ENCODE measurements at regions not wholly inside any gene's neighbourhood (a gene's known extent, or its start where the extent isn't known, plus 50 kb on each side); places are given as distances from the start of the nearest gene placed in this dataset.

- no peak for TF ChIP-seq CTCF (conservative IDR thresholded peaks at IDR 0.05)
- no peak overlapping the region for H3K27ac ChIP-seq
These were observed 315.8 kb downstream of the SH3GL2 start for GRCh38 chr9:17894501-17895160.

DNA sequence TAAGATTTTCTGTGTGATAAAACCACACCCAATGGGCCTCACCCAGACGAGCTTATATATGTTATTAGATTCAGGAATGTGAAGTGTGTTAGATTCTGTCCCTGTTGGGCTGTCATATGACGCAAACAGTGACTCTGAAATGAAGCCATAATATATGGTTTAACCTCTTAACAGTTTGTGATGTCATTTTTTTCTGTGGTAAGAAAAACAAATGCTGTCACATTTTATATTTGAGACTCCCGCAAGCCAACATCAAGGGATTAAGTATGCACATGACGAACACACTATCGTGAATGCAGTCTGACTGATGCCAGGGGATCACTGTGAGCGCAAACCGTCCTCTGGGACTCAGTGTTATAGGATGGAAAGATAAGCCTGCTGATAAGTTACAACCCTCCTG lies 321.7 kb downstream of the SH3GL2 start:
- no peak overlapping the region for H3K27ac ChIP-seq
- no peak for TF ChIP-seq CTCF (conservative IDR thresholded peaks at IDR 0.05)

GRCh38 chr9:17905366-17905765 lies 326.5 kb downstream of the SH3GL2 start:
- no peak overlapping the region for H3K27ac ChIP-seq
- TF ChIP-seq CTCF (conservative IDR thresholded peaks at IDR 0.05): no peak

GRCh38 chr9:17905781-17906175 lies 326.9 kb downstream of the SH3GL2 start:
- no peak overlapping the region for H3K27ac ChIP-seq
- no peak for TF ChIP-seq CTCF (conservative IDR thresholded peaks at IDR 0.05)

- no peak overlapping the region for H3K27ac ChIP-seq
- no peak for TF ChIP-seq CTCF (conservative IDR thresholded peaks at IDR 0.05)
These were observed 327.4 kb downstream of the SH3GL2 start for GRCh38 chr9:17906176-17906840.

- no peak for TF ChIP-seq CTCF (conservative IDR thresholded peaks at IDR 0.05)
These were observed 328.2 kb downstream of the SH3GL2 start for GRCh38 chr9:17906841-17907778.

More at GRCh38 chr9:17906841-17907778, 328.2 kb downstream of the SH3GL2 start:
- H3K27ac ChIP-seq: no peak overlapping the region

Data from VCaP (cell line).